Left lobe of liver (tissue), 2 donors: ENCODE measurements at regions not wholly inside any gene's neighbourhood (a gene's known extent, or its start where the extent isn't known, plus 50 kb on each side); places are given as distances from the start of the nearest gene placed in this dataset.
A peak's percentile ranks its signal among the peaks of the same experiment; 100 is the strongest.
"Not testable (repeated sequence)": the region's sequence is repeated elsewhere in the genome, so short reads cannot be mapped to it uniquely, and the experiment has no call there.

Source experiments
- ATAC-seq: fragments of 200-7000 bp; cut with Tn5 transposase; one replicate; pipeline ENCODE4 v1.9.1; 2020; ENCODE audit warnings: mild to moderate bottlenecking, moderate library complexity
- DNase-seq: peaks from one replicate; pipeline ENCODE4 v3.0.0-alpha.2; 2020; ENCODE audit warnings: low spot score
- donor health status: DM: no; HTN: no; CAD: no; lungs with moderate emphysema.
- donor health status: DM: no; HTN: yes; CAD: no.

DNA sequence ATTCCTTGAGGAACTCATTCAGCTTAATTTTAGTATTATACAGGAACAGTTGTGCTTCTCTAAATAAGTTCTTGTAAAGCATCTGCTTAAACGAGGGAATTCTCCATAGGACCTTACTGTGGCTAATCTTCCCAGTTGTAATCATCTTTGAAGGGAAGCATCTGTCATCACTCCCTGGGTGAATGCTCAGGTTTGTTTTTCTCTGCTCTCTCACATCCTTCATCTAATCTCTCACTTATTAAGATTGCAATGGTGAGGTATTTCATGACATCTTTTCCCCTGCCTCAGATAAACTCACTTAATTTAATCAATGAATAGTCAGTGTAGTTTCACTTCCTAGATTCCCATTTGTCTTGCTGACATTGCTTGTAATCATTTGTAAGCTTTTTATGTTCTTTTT lies 121.8 kb upstream of the ADAMTS3 start:
- DNase-seq (no peak), ATAC-seq (no peak)

DNA sequence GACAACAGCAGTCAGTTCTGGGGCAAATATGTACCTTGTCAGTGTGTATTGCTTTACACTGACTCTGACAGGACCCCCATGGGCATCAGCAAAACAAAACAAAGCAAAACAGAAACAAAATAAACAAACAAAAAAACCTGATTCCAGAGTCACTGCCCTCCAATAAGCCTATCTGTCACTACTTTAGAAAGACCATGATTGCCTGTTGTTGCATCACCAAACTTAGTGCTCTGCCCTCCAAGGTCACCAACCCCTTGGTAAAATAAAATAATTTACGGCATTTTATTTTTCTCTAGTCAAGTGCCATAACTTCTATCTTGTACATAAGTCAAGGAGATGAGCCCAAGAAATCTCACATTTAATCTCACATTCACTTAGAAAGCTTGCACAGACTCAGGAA lies 120.9 kb upstream of the ADAMTS3 start:
- DNase-seq, result no peak
- ATAC-seq, result no peak

DNA sequence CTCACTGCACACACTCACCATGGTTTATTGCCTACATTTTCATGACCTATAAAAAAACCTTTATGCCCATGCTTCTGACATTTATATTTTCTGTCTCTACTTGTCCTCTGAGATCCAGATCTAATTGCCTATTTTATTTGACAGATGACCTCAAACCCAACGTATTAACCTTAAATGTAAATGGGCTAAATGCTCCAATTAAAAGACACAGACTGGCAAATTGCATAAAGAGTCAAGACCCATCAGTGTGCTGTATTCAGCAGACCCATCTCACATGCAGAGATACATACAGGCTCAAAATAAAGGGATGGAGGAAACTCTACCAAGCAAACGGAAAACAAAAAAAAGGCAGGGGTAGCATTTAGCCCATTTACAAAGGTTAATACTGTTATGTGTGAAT lies 117.4 kb upstream of the ADAMTS3 start:
- not testable (repeated sequence) for DNase-seq, ATAC-seq

DNA sequence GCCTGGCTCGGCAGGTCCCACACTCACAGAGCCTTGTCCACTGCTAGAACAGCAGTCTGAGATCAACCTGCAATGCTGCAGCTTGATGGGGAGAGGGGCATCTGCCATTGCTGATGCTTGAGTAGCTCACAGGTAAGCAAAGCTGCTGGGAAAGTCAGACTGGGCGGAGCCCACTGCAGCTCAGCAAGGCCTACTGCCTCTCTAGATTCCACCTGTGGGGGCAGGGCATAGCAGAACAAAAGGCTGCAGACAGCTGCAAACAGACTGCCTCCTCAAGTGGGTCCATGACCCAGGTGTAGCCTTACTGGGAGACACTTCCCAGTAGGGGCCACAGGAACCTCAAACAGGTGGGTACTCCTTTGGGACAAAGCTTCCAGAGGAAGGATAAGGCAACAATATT lies 110.6 kb upstream of the ADAMTS3 start:
- ATAC-seq, result no peak
- DNase-seq, result no peak

DNA sequence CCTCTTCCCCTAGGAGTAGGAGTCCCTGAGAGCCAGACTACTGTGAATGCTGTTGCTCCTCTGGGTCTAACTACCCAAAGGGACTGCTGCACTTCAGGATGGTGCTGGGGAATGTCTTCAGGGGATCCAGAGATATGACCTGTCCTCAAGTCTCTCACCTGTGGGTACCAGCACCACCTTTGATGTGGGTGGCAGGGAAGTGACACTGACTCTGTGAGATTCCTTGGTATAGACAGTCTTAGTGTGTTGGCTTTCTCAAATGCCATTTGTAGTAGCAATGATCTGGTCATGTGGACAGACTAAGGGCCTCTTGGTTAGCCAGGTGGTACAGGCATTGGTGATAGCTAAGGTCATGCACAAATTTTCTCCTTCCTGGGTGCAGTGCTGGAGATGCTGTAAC lies 108.9 kb upstream of the ADAMTS3 start:
- no peak for DNase-seq
- ATAC-seq, result no peak

DNA sequence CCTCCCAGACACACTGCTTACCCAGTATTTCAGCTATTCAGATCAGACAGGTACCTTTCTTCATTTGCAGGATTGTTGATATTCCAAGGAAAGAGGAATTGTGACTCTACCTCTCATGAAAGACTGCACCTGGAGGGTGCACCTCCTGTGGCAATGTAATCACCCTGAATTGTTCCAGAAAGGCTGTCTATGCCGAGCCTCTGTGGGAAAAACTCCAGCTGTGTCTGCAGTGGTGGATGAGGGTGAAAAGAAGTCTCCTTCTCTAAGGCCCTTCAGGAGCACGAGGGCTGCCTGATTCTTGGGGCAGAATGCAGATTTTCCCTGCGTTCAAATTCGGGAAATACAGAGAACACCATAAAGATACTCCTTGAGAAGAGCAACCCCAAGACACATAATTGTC lies 108.2 kb upstream of the ADAMTS3 start:
- DNase-seq (no peak), ATAC-seq (no peak)

DNA sequence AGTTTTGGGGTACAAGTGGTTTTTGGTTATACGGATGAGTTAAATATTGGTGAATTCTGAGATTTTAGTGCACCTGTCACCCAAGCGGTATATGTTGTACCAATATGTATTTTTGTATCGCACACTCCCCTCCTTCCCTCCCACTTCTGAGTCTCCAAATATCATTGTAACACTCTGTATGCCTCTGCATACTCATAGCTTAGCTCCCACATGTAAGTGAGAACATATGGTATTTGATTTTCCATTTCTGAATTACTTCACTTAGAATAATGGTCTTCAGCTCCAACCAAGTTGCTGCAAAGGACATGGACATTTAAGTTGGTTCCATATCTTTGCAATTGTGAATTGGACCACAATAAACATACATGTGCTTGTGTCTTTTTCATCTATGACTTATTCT lies 103.0 kb upstream of the ADAMTS3 start:
- DNase-seq, result no peak
- no peak for ATAC-seq

DNA sequence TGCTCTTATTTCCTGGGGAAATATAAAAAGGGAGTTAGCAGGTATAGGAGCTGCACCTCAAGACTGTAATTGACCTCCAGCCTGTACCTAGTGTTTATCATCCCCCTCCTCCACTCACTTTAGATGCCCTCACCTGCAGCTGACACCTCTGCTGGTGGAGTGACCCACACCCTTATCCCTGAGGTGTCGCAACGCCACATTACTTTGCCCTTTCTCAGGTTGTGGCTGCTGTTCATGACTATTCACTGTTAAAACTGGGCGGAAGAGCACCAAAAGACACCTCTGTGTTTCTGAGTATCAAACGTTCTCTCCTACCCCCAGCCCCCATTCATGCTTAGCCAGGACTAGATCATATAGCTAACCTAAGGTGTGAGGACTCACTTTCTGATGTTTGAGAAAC lies 101.5 kb upstream of the ADAMTS3 start:
- no peak for ATAC-seq
- no peak for DNase-seq

DNA sequence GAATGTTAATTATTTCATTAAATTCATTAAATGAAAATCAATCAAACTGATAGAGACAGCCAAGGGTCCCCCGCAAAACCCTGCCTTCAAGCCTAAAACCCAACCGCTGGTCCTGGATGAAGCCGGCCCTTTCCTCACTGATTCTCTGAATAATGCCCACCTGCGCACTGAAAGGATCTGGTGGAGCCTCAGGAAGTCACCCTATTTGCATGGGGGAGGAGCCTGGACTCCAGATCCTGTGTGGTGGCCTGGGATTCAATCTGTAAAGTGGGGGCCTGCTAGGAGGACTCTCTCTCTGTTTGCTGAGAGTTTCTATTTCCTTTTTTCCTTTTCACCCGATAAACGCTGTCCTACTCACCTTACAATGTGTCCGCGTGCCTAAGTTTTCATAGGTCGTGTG lies 97.9 kb upstream of the ADAMTS3 start:
- ATAC-seq (no peak), DNase-seq (no peak)

DNA sequence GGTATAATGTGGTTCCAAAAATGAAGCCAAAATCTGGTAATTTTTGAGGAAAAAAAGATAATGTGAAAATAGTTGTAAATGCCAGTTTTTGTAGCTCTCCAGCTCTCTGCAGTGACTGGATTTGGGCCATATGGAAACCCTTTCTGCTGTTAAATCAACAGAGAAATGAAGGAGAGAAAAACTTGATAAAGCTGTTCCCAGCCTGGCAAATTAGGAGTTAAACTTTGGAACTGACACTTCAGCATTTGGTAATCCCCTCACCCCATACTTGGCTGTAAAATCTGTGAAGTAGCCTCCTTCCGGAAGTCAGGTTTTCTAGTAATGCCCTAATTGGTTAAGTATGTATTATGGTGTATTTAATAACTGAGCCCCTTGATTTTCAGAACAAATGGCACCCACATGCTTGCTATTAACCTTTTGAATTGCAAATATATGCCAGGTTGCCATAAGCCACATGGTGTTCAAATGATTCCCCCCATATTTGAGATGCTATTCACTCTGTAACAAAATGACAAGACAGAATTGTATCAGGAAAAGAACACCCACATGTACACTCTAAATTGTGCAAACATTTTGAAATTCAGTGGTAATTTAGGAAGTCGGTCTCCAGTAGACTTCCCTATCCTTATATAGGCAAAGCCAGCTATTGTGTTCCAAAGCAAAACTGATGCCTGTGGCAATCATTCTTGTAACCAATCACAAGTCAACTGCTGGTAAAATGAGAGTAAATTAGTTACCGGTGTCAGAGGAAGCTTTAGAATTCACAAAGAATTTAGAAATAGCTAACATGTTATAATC lies 96.3 kb upstream of the ADAMTS3 start:
- ATAC-seq (no peak), DNase-seq (no peak)

DNA sequence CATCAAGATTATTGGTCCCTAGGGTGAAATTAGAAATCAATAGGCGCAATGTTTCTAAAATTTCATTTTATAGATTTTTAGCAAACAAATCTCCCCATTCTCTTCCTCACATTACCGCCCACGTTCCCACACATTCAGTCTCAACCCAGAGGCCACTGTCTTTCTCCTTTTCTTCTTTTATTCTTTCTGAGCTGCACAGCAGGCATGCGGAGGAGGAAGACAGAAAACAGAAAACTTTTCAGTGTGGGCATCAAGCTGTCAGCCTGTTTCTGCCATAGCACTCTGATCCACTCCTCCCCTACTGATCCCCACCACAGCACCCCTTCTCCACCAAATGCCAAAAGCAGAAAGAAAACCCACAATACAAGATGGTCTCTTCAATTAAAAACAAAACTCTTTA lies 94.8 kb upstream of the ADAMTS3 start:
- ATAC-seq (no peak), DNase-seq (no peak)

DNA sequence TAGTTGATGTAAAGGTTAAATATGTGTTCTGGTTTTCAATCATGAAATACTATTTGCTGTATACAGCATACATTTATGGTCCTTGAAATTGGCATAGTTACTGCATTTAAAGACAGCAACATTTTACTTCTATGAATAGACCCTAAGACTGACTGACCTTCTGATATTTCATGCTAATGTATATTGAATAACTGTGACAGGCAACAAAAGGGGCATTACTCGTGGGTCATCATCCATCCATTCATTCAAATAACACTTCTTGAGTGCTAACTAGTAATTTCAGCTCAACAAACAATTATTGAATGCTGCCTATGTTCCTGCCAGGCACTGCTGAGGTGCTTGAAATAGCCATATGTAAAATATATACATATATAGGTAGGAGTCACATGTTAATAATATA lies 92.8 kb upstream of the ADAMTS3 start:
- ATAC-seq (no peak), DNase-seq (no peak)

DNA sequence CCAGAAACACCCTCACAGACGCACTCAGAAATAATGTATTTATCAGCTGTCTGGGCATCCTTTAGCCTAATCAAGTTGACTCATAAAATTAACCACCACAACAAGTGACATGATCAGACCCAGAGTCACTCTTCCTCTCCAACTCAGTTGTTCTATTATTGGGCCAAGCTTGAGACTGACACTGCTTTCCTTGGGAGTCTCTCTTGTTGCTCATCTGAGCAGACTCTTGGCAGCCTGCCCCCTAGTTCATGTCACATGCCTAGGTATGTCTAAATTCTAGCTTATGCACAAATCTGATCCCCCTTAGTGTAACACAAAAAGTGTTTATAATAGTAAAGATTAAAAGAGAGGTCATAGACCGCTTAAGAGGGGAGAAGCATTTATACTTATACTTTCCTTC lies 72.6 kb upstream of the ADAMTS3 start:
- no peak for DNase-seq
- no peak for ATAC-seq

DNA sequence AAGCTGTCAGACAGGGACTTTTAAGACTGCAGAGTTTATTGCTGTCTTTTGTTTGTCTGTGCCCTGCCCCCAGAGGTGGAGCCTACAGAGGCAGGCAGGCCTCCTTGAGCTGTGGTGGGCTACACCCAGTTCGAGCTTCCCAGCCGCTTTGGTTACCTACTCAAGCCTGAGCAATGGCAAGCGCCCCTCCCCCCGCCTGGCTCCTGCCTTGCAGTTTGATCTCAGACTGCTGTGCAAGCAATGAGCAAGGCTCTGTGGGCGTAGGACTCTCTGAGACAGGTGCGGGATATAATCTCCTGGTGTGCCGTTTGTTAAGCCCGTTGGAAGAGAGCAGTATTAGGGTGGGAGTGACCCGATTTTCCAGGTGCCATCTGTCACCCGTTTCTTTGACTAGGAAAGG lies 67.8 kb upstream of the ADAMTS3 start:
- ATAC-seq, DNase-seq: not testable (repeated sequence)

DNA sequence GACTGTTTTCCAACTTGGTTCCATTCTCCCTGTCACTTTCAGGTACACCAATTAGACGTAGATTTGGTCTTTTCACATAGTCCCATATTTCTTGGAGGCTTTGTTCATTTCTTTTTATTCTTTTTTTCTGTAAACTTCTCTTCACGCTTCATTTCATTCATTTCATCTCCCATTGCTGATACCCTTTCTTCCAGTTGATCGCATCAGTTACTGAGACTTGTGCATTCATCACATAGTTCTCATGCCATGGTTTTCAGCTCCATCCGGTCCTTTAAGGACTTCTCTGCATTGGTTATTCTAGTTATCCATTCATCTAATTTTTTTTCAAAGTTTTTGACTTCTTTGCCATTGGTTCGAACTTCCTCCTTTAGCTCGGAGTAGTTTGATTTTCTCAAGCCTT lies 66.9 kb upstream of the ADAMTS3 start:
- not testable (repeated sequence) for DNase-seq, ATAC-seq

DNA sequence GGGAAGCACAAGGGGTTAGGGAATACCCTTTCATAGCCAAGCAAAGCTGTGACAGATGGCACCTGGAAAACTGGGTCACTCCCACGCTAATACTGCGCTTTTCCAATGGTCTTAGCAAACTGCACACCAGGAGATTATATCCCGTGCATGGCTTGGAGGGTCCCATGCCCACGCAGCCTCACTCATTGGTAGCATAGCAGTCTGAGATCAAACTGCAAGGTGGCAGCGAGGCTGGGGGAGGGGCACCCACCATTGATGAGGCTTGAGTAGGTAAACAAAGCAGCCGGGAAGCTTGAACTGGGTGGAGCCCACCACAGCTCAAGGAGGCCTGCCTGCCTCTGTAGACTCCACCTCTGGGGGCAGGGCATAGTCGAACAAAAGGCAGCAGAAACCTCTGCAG lies 63.2 kb upstream of the ADAMTS3 start:
- ATAC-seq, DNase-seq: not testable (repeated sequence)

DNA sequence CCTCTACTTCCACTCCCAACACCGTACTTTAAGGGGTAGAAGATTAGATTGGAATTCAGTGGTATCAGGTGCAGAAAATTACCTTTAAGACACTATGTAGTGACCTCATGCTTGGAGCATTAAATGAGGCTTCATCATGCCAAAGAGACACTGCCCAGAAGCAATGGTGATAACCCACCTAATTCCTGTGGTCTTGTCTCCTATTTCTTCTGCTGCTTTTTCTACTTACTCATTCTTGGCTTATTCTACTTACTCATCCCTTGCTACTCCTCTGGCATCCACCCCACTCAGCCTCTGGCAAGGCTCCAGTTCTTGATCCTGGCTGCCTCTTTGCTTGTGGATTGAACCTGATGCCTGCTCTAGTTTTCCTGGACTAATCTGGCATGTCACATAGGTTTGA lies 62.3 kb upstream of the ADAMTS3 start:
- peak; percentile 24 for ATAC-seq
- no peak for DNase-seq

DNA sequence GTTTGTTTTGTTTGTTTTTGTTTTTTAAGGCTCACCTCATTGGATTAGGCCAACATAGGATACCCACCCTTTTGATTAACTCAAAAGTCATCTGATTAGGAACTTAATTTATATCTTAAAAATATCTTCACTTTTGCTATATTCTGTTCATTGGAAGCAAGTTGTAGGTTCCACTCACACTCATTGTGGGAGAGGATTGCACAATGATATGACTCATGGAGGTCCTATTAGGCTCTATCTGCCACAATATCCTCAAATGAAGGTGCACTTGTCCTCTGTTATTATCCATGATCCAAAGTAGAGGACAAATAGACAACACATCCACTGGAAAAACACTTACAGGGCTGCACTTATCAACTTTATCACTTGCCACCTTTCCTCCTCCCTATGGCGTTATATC lies 60.5 kb upstream of the ADAMTS3 start:
- no peak for ATAC-seq
- no peak for DNase-seq

DNA sequence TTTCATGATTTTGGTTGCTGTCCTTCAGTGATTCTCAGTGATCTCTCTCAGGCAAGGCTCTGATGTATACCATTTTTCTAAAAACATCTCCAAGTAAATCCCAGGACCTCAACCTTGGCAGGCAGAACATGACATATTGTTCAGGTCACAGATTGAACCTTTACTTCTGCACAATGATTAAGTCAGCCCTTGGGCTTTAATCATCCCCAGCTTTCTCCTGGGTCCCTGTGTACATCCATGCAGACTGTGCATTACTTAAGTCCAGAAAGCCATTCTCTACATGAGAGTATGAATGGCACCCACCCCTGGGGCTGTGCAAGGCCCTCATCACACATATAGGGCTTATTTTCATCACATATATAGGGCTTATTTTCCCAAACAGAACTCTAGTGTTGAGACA lies 58.7 kb upstream of the ADAMTS3 start:
- DNase-seq, result no peak
- no peak for ATAC-seq
